Astrocyte of the cerebellum (primary cell): ENCODE measurements at regions not wholly inside any gene's neighbourhood (a gene's known extent, or its start where the extent isn't known, plus 50 kb on each side); places are given as distances from the start of the nearest gene placed in this dataset.

Experiments
- DNase-seq: peaks from one replicate; pipeline ENCODE4 v3.0.0-alpha.2; 2011; ENCODE audit warnings: low read depth
- H3K4me3 ChIP-seq: 2 replicates; pipeline ENCODE4 v1.5.1; 2011; ENCODE audit warnings: mild to moderate bottlenecking, low read depth, low read length, moderate library complexity
- CTCF ChIP-seq: IDR thresholded peaks from 2 replicates; pipeline ENCODE4 v1.5.1; 2012; ENCODE audit warnings: low read length, low read depth, moderate library complexity, mild to moderate bottlenecking; ENCODE audit errors: missing control alignments
- in situ Hi-C: cut with HindIII; loops from 2 replicates; pipeline ENCODE4 v1.10.0; 2017; ENCODE audit warnings: low sequenced_read_pairs

- in situ Hi-C loops = no loop called here
- no peak for TF ChIP-seq CTCF
- DNase-seq = no peak
- no peak overlapping the region for H3K4me3 ChIP-seq
These were observed 266.6 kb downstream of the TFCP2L1 start for GRCh38 chr2:121018136-121019061.

GRCh38 chr2:121019071-121019470 is 265.9 kb downstream of the TFCP2L1 start:
- no peak for TF ChIP-seq CTCF
- in situ Hi-C loops = no loop called here
- no peak overlapping the region for H3K4me3 ChIP-seq
- DNase-seq = no peak

- TF ChIP-seq CTCF = no peak
- no peak for DNase-seq
- in situ Hi-C loops = no loop called here
- no peak overlapping the region for H3K4me3 ChIP-seq
These were observed 265.2 kb downstream of the TFCP2L1 start for GRCh38 chr2:121019756-121020155.

- in situ Hi-C loops = no loop called here
- TF ChIP-seq CTCF = no peak
- no peak overlapping the region for H3K4me3 ChIP-seq
- no peak for DNase-seq
These were observed 263.3 kb downstream of the TFCP2L1 start for GRCh38 chr2:121021685-121022084.

- no peak overlapping the region for H3K4me3 ChIP-seq
- no peak for DNase-seq
- TF ChIP-seq CTCF = no peak
- in situ Hi-C loops = no loop called here
These were observed 256.4 kb downstream of the TFCP2L1 start for GRCh38 chr2:121028577-121028976.

- no peak overlapping the region for H3K4me3 ChIP-seq
- no peak for TF ChIP-seq CTCF
- no peak for DNase-seq
- in situ Hi-C loops = no loop called here
These were observed 254.5 kb downstream of the TFCP2L1 start for GRCh38 chr2:121030523-121030922.
